LoVo (cell line): ENCODE measurements at regions not wholly inside any gene's neighbourhood (a gene's known extent, or its start where the extent isn't known, plus 50 kb on each side); places are given as distances from the start of the nearest gene placed in this dataset.

Experiments
- DNase-seq: peaks from one replicate; pipeline ENCODE4 v3.0.0-alpha.2; 2016; ENCODE audit warnings: low spot score

- no peak for DNase-seq
These were observed 98.8 kb upstream of the NCKAP5 start for GRCh38 chr2:133667085-133667484.

- DNase-seq, result no peak
These were observed 99.7 kb upstream of the NCKAP5 start for GRCh38 chr2:133667968-133668367.

- DNase-seq, result no peak
These were observed 100.3 kb upstream of the NCKAP5 start for GRCh38 chr2:133668547-133668946.

- no peak for DNase-seq
These were observed 105.1 kb upstream of the NCKAP5 start for GRCh38 chr2:133673305-133673905.

GRCh38 chr2:133674066-133674432 is 105.8 kb upstream of the NCKAP5 start:
- no peak for DNase-seq

GRCh38 chr2:133674433-133675331 is 106.4 kb upstream of the NCKAP5 start:
- no peak for DNase-seq

- DNase-seq, result no peak
These were observed 108.3 kb upstream of the NCKAP5 start for GRCh38 chr2:133676392-133677130.

- DNase-seq, result no peak
These were observed 112.2 kb upstream of the NCKAP5 start for GRCh38 chr2:133680343-133681049.

- no peak for DNase-seq
These were observed 114.1 kb upstream of the NCKAP5 start for GRCh38 chr2:133682347-133682746.

GRCh38 chr2:133682906-133683305 is 114.6 kb upstream of the NCKAP5 start:
- no peak for DNase-seq

- no peak for DNase-seq
These were observed 117.5 kb upstream of the NCKAP5 start for GRCh38 chr2:133685636-133686215.

GRCh38 chr2:133690780-133691179 is 122.5 kb upstream of the NCKAP5 start:
- no peak for DNase-seq

GRCh38 chr2:133691336-133691735 is 123.1 kb upstream of the NCKAP5 start:
- no peak for DNase-seq

- no peak for DNase-seq
These were observed 137.0 kb upstream of the NCKAP5 start for GRCh38 chr2:133705287-133705686.

GRCh38 chr2:133710613-133711012 is 142.3 kb upstream of the NCKAP5 start:
- DNase-seq, result no peak

GRCh38 chr2:133711201-133711600 is 142.9 kb upstream of the NCKAP5 start:
- DNase-seq, result no peak

GRCh38 chr2:133711806-133712205 is 143.5 kb upstream of the NCKAP5 start:
- DNase-seq, result no peak

GRCh38 chr2:133712369-133712768 is 144.1 kb upstream of the NCKAP5 start:
- no peak for DNase-seq

- DNase-seq, result no peak
These were observed 144.9 kb upstream of the NCKAP5 start for GRCh38 chr2:133713049-133713580.

- no peak for DNase-seq
These were observed 147.9 kb upstream of the NCKAP5 start for GRCh38 chr2:133716166-133716565.

GRCh38 chr2:133717497-133717896 is 149.2 kb upstream of the NCKAP5 start:
- no peak for DNase-seq
